ENCODE measurements at regions not wholly inside any gene's neighbourhood (a gene's known extent, or its start where the extent isn't known, plus 50 kb on each side); places are given as distances from the start of the nearest gene placed in this dataset.

DNA sequence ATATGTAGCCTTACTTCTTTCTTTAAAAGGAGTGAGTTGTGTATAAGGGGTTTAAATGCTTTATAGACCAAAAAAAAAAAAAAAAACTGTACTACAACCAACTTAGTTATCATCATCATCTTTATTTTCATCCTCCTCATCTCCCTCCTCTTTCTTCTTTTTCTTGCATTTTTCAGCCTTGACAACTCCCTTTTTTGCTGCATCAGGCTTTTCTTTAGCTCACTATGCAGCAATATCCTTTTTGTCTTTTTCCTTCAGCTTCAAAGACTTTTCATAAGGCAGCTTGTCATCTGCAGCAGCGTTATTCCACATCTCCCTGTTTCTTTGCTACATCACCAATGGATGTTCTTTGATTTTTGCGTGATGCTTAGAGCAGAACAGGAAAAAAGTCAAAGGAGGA lies 526.0 kb downstream of the ZNF608 start:
- Histone ChIP-seq H3K27me3 (ENCODE audit: control insufficient read depth in 4 of 4, insufficient read depth in 4 of 4, low read length in 3 of 4) (no peaks in the 10 kb centered on the region), H3K9ac (ENCODE audit: low read depth in 1 of 2, low read length in 2 of 2) (no peak overlapping the region), H3K4me3 (ENCODE audit: low read depth in 1 of 3, low read length in 3 of 3) (no peak overlapping the region), H3K4me1 (ENCODE audit: control insufficient read depth in 4 of 4, insufficient read depth in 4 of 4, low read length in 3 of 4) (no peaks in the 10 kb centered on the region), H3K36me3 (ENCODE audit: control insufficient read depth in 4 of 4, insufficient read depth in 3 of 4, low read depth in 1 of 4, low read length in 3 of 4) (no peaks in the 10 kb centered on the region), H3K9me3 (ENCODE audit: control insufficient read depth in 4 of 4, low read length in 3 of 4) (no peaks in the 10 kb centered on the region), H3K27ac (ENCODE audit: low read depth in 1 of 2, low read length in 2 of 2) (no peak overlapping the region)
- TF ChIP-seq JUND (IDR thresholded peaks at IDR 0.05), result no peak
- TF ChIP-seq RXRA (IDR thresholded peaks at IDR 0.05), result no peak
- no peak for TF ChIP-seq HNF4G (IDR thresholded peaks at IDR 0.05)
- TF ChIP-seq MAX (IDR thresholded peaks at IDR 0.05), result no peak
- whole genome bisulfite sequencing, result 91% methylated on average over 2 of the region's 2 CpGs
- DNase-seq (ENCODE audit: low spot score), result no peak

DNA sequence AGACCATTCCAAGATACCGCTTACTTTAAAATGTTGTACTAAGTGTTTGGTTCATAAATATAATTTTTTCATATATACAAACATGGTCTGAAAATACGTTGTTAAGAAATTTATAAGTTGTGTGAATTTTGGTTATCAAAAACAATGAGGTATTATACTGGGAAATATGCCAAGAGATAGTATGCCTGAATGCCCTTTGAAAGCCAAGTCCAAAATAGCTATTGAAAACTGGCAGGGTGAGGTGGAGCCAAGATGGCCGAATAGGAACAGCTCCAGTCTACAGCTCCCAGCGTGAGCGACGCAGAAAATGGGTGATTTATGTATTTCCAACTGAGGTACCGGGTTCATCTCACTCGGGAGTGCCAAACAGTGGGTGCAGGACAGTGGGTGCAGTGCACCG lies 533.5 kb downstream of the ZNF608 start:
- Histone ChIP-seq H3K9ac (ENCODE audit: low read depth in 1 of 2, low read length in 2 of 2) (no peak overlapping the region), H3K27me3 (ENCODE audit: control insufficient read depth in 4 of 4, insufficient read depth in 4 of 4, low read length in 3 of 4) (no peaks in the 10 kb centered on the region), H3K27ac (ENCODE audit: low read depth in 1 of 2, low read length in 2 of 2) (no peak overlapping the region), H3K9me3 (ENCODE audit: control insufficient read depth in 4 of 4, low read length in 3 of 4) (peaks cover 0 to 2% (median 0%) of the 10 kb centered on the region in 4 donors), H3K4me1 (ENCODE audit: control insufficient read depth in 4 of 4, insufficient read depth in 4 of 4, low read length in 3 of 4) (no peaks in the 10 kb centered on the region), H3K36me3 (ENCODE audit: control insufficient read depth in 4 of 4, insufficient read depth in 3 of 4, low read depth in 1 of 4, low read length in 3 of 4) (no peaks in the 10 kb centered on the region), H3K4me3 (ENCODE audit: low read depth in 1 of 3, low read length in 3 of 3) (no peak overlapping the region)
- TF ChIP-seq ZBTB33 (IDR thresholded peaks at IDR 0.05), result no peak
- no peak for TF ChIP-seq FOXA2 (IDR thresholded peaks at IDR 0.05)
- no peak for TF ChIP-seq JUND (IDR thresholded peaks at IDR 0.05)
- TF ChIP-seq CTCF (IDR thresholded peaks at IDR 0.05; ENCODE audit: low read depth, low read length, missing input control), result no peak
- no peak for TF ChIP-seq NR2F2 (IDR thresholded peaks at IDR 0.05)
- TF ChIP-seq TAF1 (conservative IDR thresholded peaks at IDR 0.05), result no peak
- TF ChIP-seq RAD21 (IDR thresholded peaks at IDR 0.05), result no peak
- TF ChIP-seq EGR1 (IDR thresholded peaks at IDR 0.05; ENCODE audit: low read depth in 2 of 2), result no peak
- no peak for TF ChIP-seq FOXA1 (IDR thresholded peaks at IDR 0.05)
- TF ChIP-seq YY1 (IDR thresholded peaks at IDR 0.05), result no peak
- TF ChIP-seq HNF4G (IDR thresholded peaks at IDR 0.05), result no peak
- no peak for TF ChIP-seq MAX (IDR thresholded peaks at IDR 0.05)
- TF ChIP-seq ATF3 (IDR thresholded peaks at IDR 0.05), result no peak
- TF ChIP-seq HNF4A (conservative IDR thresholded peaks at IDR 0.05), result no peak
- WGBS, result 91% methylated on average over 9 of the region's 9 CpGs
- no peak for DNase-seq (ENCODE audit: low spot score)
